MCF 10A (cell line): ENCODE measurements at regions not wholly inside any gene's neighbourhood (a gene's known extent, or its start where the extent isn't known, plus 50 kb on each side); places are given as distances from the start of the nearest gene placed in this dataset.

Source experiments
- BruUV-seq: library from RNA; stranded (reverse); fragments of 400-500 nt; replicated peaks from 2 replicates; lab custom pipeline; 2021; lab: Mats Ljungman, UMichigan
- CTCF ChIA-PET: fragments of 300-600 bp; sonication (Branson Sonifier 250); formaldehyde crosslinking; extraction: SDS; loops from one replicate; lab custom pipeline; 2021; ENCODE audit warnings: antibody characterized with exemption, inconsistent platforms; lab: Yijun Ruan, JAX
- POLR2A ChIA-PET: fragments of 300-600, 350-650 bp; sonication (Branson Sonifier 250); formaldehyde crosslinking; extraction: SDS; loops from one replicate; lab custom pipeline; 2020; ENCODE audit warnings: antibody characterized with exemption, inconsistent platforms; lab: Yijun Ruan, JAX
- DNase-seq: peaks from one replicate; pipeline ENCODE4 v3.0.0-alpha.2; 2018; ENCODE audit not compliant: unreplicated experiment
- H3K27ac Mint-ChIP-seq: one replicate; pipeline ENCODE4 v1.8.0; 2022; ENCODE audit warnings: mild to moderate bottlenecking, low read depth, mixed read lengths; ENCODE audit not compliant: unreplicated experiment
- H3K27me3 Mint-ChIP-seq: one replicate; pipeline ENCODE4 v1.8.0; 2022; ENCODE audit warnings: mixed read lengths; ENCODE audit not compliant: insufficient read depth, unreplicated experiment
- H3K36me3 Mint-ChIP-seq: one replicate; pipeline ENCODE4 v1.8.0; 2022; ENCODE audit warnings: mild to moderate bottlenecking, moderate library complexity, mixed read lengths; ENCODE audit not compliant: insufficient read depth, unreplicated experiment
- H3K4me1 Mint-ChIP-seq: one replicate; pipeline ENCODE4 v1.8.0; 2022; ENCODE audit warnings: mixed read lengths; ENCODE audit not compliant: insufficient read depth, unreplicated experiment
- H3K4me3 Mint-ChIP-seq: one replicate; pipeline ENCODE4 v1.8.0; 2022; ENCODE audit warnings: mild to moderate bottlenecking, moderate library complexity, mixed read lengths; ENCODE audit not compliant: unreplicated experiment
- H3K9me3 Mint-ChIP-seq: one replicate; pipeline ENCODE4 v1.8.0; 2022; ENCODE audit warnings: mixed read lengths; ENCODE audit not compliant: unreplicated experiment
- intact Hi-C: fragments of 100-400 bp; cut with micrococcal nuclease; formaldehyde crosslinking; loops from 2 replicates; pipeline ENCODE4 v1.14.1; 2022
- TF ChIP-seq, protein P1 (sequence below): fragments of 200-600 bp; IDR thresholded peaks from one replicate; pipeline ENCODE4 v1.8.0; 2022; ENCODE audit warnings: antibody characterized with exemption, mild to moderate bottlenecking; ENCODE audit not compliant: unreplicated experiment

GRCh38 chr13:52932649-52933048 is 84.2 kb upstream of the PCDH8 start:
- intact Hi-C loops = no loop called here
- BruUV-seq = no TSS peak
- Mint-ChIP-seq H3K27me3 (peaks cover 17% of the 10 kb centered on the region), H3K36me3 (no peaks in the 10 kb centered on the region), H3K9me3 (no peaks in the 10 kb centered on the region), H3K27ac (no peak overlapping the region), H3K4me1 (peaks cover 9% of the 10 kb centered on the region), H3K4me3 (no peak overlapping the region)
- TF ChIP-seq, protein P1, sequence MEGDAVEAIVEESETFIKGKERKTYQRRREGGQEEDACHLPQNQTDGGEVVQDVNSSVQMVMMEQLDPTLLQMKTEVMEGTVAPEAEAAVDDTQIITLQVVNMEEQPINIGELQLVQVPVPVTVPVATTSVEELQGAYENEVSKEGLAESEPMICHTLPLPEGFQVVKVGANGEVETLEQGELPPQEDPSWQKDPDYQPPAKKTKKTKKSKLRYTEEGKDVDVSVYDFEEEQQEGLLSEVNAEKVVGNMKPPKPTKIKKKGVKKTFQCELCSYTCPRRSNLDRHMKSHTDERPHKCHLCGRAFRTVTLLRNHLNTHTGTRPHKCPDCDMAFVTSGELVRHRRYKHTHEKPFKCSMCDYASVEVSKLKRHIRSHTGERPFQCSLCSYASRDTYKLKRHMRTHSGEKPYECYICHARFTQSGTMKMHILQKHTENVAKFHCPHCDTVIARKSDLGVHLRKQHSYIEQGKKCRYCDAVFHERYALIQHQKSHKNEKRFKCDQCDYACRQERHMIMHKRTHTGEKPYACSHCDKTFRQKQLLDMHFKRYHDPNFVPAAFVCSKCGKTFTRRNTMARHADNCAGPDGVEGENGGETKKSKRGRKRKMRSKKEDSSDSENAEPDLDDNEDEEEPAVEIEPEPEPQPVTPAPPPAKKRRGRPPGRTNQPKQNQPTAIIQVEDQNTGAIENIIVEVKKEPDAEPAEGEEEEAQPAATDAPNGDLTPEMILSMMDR = no peak
- CTCF ChIA-PET = interaction anchor here (0.5 to 2.6 kb wide), 5 partner anchors 35 to 1594 kb away, joined by 3 to 8 read pairs (median 5); no protein-coding TSS in a partner anchor
- POLR2A ChIA-PET = no interaction called here
- DNase-seq = no peak

DNA sequence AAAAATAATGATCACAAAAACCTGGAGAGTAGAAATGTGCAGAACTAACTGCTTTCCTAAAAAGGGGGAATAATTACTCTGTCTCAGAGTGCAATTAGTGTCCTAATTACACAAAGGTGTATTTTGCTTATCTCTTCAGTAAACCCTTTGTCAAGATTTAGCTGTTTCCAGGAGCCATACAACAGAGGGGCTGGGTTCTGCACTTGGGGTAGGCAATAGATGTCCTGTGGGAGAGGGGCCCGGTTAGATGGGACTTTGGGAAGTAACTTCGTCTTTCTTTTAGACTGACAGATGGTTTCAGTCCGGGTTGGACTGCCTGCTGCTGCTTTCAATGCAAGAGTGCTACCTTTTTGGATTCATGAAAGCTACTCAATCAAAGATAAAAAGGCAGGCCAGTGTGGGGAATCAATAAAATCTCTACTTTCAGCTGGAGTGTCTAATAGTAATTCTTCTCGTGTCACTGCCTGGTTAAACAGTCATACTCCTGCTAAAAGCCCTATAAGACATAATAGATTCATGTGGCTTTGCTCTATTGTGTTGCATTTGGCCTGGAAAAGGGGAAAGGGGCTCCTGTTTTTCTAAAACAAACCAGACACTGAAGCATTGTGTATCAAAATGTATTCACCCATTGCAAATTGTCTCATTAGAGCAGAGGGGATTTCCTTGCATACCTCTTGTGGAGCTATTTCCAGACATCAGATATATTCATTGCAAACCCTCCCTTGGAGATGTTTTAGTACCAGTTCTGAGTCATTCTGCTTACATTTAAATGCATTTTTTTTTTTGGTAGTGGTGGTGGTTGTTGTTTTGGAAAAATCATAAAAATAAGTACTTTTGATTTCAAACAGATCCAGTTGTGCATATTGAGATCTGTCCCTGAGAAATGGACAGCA is 83.3 kb upstream of the PCDH8 start:
- TF ChIP-seq, protein P1 = no peak
- BruUV-seq = no TSS peak
- Mint-ChIP-seq H3K27me3 (peaks cover 12% of the 10 kb centered on the region), H3K9me3 (no peaks in the 10 kb centered on the region), H3K36me3 (no peaks in the 10 kb centered on the region), H3K27ac (no peak overlapping the region), H3K4me1 (peaks cover 17% of the 10 kb centered on the region), H3K4me3 (no peak overlapping the region)
- ChIA-PET POLR2A (no interaction called here), CTCF (interaction anchor here (0.5 to 2.6 kb wide), 6 partner anchors 36 to 1595 kb away, joined by 3 to 8 read pairs (median 4); no protein-coding TSS in a partner anchor)
- DNase-seq = no peak
- intact Hi-C loops = no loop called here

GRCh38 chr13:52931131-52931530 is 82.7 kb upstream of the PCDH8 start:
- intact Hi-C loops = no loop called here
- Mint-ChIP-seq H3K9me3 (no peaks in the 10 kb centered on the region), H3K27me3 (peaks cover 6% of the 10 kb centered on the region), H3K36me3 (no peaks in the 10 kb centered on the region), H3K27ac (no peak overlapping the region), H3K4me1 (peaks cover 22% of the 10 kb centered on the region), H3K4me3 (no peak overlapping the region)
- POLR2A ChIA-PET = no interaction called here
- TF ChIP-seq, protein P1 = no peak
- DNase-seq = no peak
- BruUV-seq = no TSS peak
- CTCF ChIA-PET = interaction anchor here (0.6 to 2.6 kb wide), 2 partner anchors 37 to 66 kb away, joined by 3 to 8 read pairs; no protein-coding TSS in a partner anchor

- TF ChIP-seq, protein P1 = no peak
- ChIA-PET POLR2A (no interaction called here), CTCF (interaction anchor here (0.7 to 0.8 kb wide), 2 partner anchors 32 to 38 kb away, joined by 4 to 5 read pairs; no protein-coding TSS in a partner anchor)
- Mint-ChIP-seq H3K27me3 (no peaks in the 10 kb centered on the region), H3K36me3 (no peaks in the 10 kb centered on the region), H3K9me3 (no peaks in the 10 kb centered on the region), H3K4me1 (peaks cover 35% of the 10 kb centered on the region), H3K4me3 (no peak overlapping the region), H3K27ac (no peak overlapping the region)
- no TSS peak for BruUV-seq
- no peak for DNase-seq
- intact Hi-C loops = no loop called here
These were observed 81.4 kb upstream of the PCDH8 start for GRCh38 chr13:52929846-52930245.
